ENCODE measurements at regions not wholly inside any gene's neighbourhood (a gene's known extent, or its start where the extent isn't known, plus 50 kb on each side); places are given as distances from the start of the nearest gene placed in this dataset.

DNA sequence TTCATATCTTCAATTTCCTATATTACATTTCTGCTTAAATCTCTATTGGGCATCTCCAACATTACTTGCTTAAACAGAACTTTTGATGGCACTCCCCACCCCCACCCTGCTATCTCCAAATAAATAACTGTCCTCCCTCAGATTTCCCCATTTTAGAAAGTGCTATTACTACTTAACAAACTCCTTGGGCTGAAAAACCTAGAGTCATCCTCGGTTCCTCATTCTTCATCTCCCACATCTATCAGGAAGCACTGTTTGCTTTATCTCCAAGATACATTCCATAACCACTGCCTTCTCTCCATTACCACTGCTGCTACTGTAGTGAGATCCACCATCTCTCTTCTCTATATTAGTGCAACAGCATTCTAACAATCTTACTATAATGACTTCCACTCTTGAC lies 150.4 kb upstream of the CYRIA start:
- Histone ChIP-seq H3K4me2 (ENCODE audit: low read depth, low read length, poor library complexity, severe bottlenecking) (no peak overlapping the region), H3K9ac (ENCODE audit: low read length) (no peak overlapping the region), H3K9me3 (ENCODE audit: insufficient read depth, low read length) (no peaks in the 10 kb centered on the region), H3K79me2 (ENCODE audit: insufficient read depth, low read length) (no peaks in the 10 kb centered on the region), H3K27ac (ENCODE audit: low read depth, low read length) (no peak overlapping the region), H3K36me3 (ENCODE audit: low read length) (no peaks in the 10 kb centered on the region), H3K9me2 (replicated peaks; ENCODE audit: insufficient read depth, low read length) (no peaks in the 10 kb centered on the region), H3F3A (ENCODE audit: insufficient read depth) (no peaks in the 10 kb centered on the region), H4K20me1 (ENCODE audit: low read depth, low read length) (no peaks in the 10 kb centered on the region), H2AFZ (ENCODE audit: low read depth, low read length, severe bottlenecking) (no peak overlapping the region), H3K27me3 (ENCODE audit: low read length) (no peaks in the 10 kb centered on the region), H3K4me3 (ENCODE audit: insufficient read depth, low read length, poor library complexity, severe bottlenecking) (no peak overlapping the region)
- no peak for TF ChIP-seq EZH2phosphoT487 (conservative IDR thresholded peaks at IDR 0.05; ENCODE audit: low read length)
- TF ChIP-seq, protein P1, sequence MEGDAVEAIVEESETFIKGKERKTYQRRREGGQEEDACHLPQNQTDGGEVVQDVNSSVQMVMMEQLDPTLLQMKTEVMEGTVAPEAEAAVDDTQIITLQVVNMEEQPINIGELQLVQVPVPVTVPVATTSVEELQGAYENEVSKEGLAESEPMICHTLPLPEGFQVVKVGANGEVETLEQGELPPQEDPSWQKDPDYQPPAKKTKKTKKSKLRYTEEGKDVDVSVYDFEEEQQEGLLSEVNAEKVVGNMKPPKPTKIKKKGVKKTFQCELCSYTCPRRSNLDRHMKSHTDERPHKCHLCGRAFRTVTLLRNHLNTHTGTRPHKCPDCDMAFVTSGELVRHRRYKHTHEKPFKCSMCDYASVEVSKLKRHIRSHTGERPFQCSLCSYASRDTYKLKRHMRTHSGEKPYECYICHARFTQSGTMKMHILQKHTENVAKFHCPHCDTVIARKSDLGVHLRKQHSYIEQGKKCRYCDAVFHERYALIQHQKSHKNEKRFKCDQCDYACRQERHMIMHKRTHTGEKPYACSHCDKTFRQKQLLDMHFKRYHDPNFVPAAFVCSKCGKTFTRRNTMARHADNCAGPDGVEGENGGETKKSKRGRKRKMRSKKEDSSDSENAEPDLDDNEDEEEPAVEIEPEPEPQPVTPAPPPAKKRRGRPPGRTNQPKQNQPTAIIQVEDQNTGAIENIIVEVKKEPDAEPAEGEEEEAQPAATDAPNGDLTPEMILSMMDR (IDR thresholded peaks at IDR 0.05; ENCODE audit: insufficient read depth, low read length, poor library complexity, severe bottlenecking) = no peak

DNA sequence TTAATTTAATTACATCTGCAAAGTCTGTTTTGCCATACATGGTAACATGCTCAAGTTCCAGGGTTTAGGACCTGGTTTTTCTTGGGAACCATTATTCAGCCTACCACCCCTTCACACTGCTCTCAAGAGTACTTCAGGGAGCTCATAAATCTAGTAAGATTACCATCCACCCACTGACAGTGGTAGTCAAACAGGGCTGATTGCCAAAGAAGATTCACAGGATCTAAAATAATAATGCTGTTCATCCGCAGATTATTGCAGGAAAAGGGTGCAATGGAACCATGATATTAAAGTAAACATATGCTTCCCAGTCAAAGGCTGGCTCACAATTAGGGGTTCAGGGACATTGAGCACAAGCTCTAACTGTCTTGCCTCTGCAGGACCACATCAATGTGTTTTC lies 148.0 kb upstream of the CYRIA start:
- H3K27me3 ChIP-seq (ENCODE audit: low read length) = no peaks in the 10 kb centered on the region
- H3K4me2 ChIP-seq (ENCODE audit: low read depth, low read length, poor library complexity, severe bottlenecking) = no peak overlapping the region
- no peaks in the 10 kb centered on the region for H3K36me3 ChIP-seq (ENCODE audit: low read length)

DNA sequence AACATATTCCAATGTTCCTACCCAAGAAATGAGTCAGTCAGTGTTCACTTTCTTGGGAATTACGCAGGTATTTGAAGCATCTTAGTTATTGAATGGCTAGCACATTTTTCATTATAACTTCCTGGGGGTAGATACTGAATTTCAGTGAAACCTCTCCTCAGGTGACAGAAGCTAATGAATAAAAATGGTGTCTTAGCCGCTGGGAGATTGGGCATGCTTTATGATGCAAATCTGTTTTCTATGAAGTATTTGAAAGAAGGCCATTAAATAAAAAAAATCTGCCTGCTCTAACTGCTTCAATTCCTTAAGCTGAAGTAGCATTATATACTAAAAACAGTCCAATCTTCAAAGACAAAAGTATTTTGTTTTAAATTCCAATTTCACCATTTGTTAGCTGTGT lies 132.8 kb upstream of the CYRIA start:
- no peak overlapping the region for H3K27ac ChIP-seq (ENCODE audit: low read depth, low read length)
- no peaks in the 10 kb centered on the region for H3K27me3 ChIP-seq (ENCODE audit: low read length)
- no peak overlapping the region for H2AFZ ChIP-seq (ENCODE audit: low read depth, low read length, severe bottlenecking)
- TF ChIP-seq, protein P1 (IDR thresholded peaks at IDR 0.05; ENCODE audit: insufficient read depth, low read length, poor library complexity, severe bottlenecking) = no peak
- TF ChIP-seq EZH2phosphoT487 (conservative IDR thresholded peaks at IDR 0.05; ENCODE audit: low read length) = no peak
- H3K9ac ChIP-seq (ENCODE audit: low read length) = no peak overlapping the region
- no peaks in the 10 kb centered on the region for H3K9me3 ChIP-seq (ENCODE audit: insufficient read depth, low read length)
- no peaks in the 10 kb centered on the region for H3K36me3 ChIP-seq (ENCODE audit: low read length)
- no peak overlapping the region for H3K4me3 ChIP-seq (ENCODE audit: insufficient read depth, low read length, poor library complexity, severe bottlenecking)
- no peak overlapping the region for H3K4me2 ChIP-seq (ENCODE audit: low read depth, low read length, poor library complexity, severe bottlenecking)
- H3K9me2 ChIP-seq (replicated peaks; ENCODE audit: insufficient read depth, low read length) = no peaks in the 10 kb centered on the region
- no peaks in the 10 kb centered on the region for H4K20me1 ChIP-seq (ENCODE audit: low read depth, low read length)
- no peaks in the 10 kb centered on the region for H3K79me2 ChIP-seq (ENCODE audit: insufficient read depth, low read length)
- H3F3A ChIP-seq (ENCODE audit: insufficient read depth) = no peaks in the 10 kb centered on the region

More for the DNA sequence above, 148.0 kb upstream of the CYRIA start:
- TF ChIP-seq EZH2phosphoT487 (conservative IDR thresholded peaks at IDR 0.05; ENCODE audit: low read length) = no peak
- H3F3A ChIP-seq (ENCODE audit: insufficient read depth) = no peaks in the 10 kb centered on the region
- H4K20me1 ChIP-seq (ENCODE audit: low read depth, low read length) = no peaks in the 10 kb centered on the region
- H2AFZ ChIP-seq (ENCODE audit: low read depth, low read length, severe bottlenecking) = no peak overlapping the region
- H3K4me3 ChIP-seq (ENCODE audit: insufficient read depth, low read length, poor library complexity, severe bottlenecking) = no peak overlapping the region
- no peak overlapping the region for H3K27ac ChIP-seq (ENCODE audit: low read depth, low read length)
- no peaks in the 10 kb centered on the region for H3K79me2 ChIP-seq (ENCODE audit: insufficient read depth, low read length)
- H3K9ac ChIP-seq (ENCODE audit: low read length) = no peak overlapping the region
- H3K9me2 ChIP-seq (replicated peaks; ENCODE audit: insufficient read depth, low read length) = no peaks in the 10 kb centered on the region
- H3K9me3 ChIP-seq (ENCODE audit: insufficient read depth, low read length) = no peaks in the 10 kb centered on the region

DNA sequence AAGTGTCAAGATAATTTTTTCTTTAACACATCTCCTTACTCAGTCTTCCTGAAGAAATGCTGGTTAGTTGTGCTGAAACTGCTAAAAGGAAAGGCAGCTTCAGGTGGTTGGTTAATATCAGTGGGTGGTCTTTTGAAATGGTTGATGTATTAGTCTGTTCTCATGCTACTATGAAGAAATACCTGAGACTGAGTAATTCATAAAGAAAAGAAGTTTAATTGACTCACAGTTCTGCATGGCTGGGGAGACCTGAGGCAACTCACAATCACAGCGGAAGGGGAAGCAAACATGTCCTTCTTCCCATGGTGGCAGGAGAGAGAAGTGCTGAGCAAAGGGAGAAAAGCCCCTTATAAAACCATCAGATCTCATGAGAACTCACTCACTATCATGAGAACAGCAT lies 125.9 kb upstream of the CYRIA start:
- Histone ChIP-seq H3K27ac (ENCODE audit: low read depth, low read length) (no peak overlapping the region), H3K27me3 (ENCODE audit: low read length) (no peaks in the 10 kb centered on the region), H3K4me2 (ENCODE audit: low read depth, low read length, poor library complexity, severe bottlenecking) (no peak overlapping the region), H3K9ac (ENCODE audit: low read length) (no peak overlapping the region), H4K20me1 (ENCODE audit: low read depth, low read length) (no peaks in the 10 kb centered on the region), H3K4me3 (ENCODE audit: insufficient read depth, low read length, poor library complexity, severe bottlenecking) (no peak overlapping the region), H2AFZ (ENCODE audit: low read depth, low read length, severe bottlenecking) (no peak overlapping the region), H3K9me2 (replicated peaks; ENCODE audit: insufficient read depth, low read length) (no peaks in the 10 kb centered on the region), H3F3A (ENCODE audit: insufficient read depth) (no peaks in the 10 kb centered on the region), H3K9me3 (ENCODE audit: insufficient read depth, low read length) (no peaks in the 10 kb centered on the region), H3K36me3 (ENCODE audit: low read length) (no peaks in the 10 kb centered on the region), H3K79me2 (ENCODE audit: insufficient read depth, low read length) (no peaks in the 10 kb centered on the region)
- TF ChIP-seq, protein P1 (IDR thresholded peaks at IDR 0.05; ENCODE audit: insufficient read depth, low read length, poor library complexity, severe bottlenecking) = no peak
- TF ChIP-seq EZH2phosphoT487 (conservative IDR thresholded peaks at IDR 0.05; ENCODE audit: low read length) = no peak

Data from SU-DHL-6 (cell line).